OCI-LY3 (cell line): ENCODE measurements at regions not wholly inside any gene's neighbourhood (a gene's known extent, or its start where the extent isn't known, plus 50 kb on each side); places are given as distances from the start of the nearest gene placed in this dataset.

ENCODE experiments used
- EZH2phosphoT487 ChIP-seq: fragments of 200-600 bp; shearing (Covaris generic); IDR thresholded peaks from 2 replicates; pipeline ENCODE4 v1.6.1; 2018; ENCODE audit warnings: antibody characterized with exemption, mixed run types, low read depth
- TF ChIP-seq, protein P1 (sequence below): fragments of 200-600, 300-600 bp; sonication (generic); IDR thresholded peaks from 2 replicates; pipeline ENCODE4 v1.5.1; 2014; ENCODE audit warnings: antibody characterized with exemption, low read length, low read depth

DNA sequence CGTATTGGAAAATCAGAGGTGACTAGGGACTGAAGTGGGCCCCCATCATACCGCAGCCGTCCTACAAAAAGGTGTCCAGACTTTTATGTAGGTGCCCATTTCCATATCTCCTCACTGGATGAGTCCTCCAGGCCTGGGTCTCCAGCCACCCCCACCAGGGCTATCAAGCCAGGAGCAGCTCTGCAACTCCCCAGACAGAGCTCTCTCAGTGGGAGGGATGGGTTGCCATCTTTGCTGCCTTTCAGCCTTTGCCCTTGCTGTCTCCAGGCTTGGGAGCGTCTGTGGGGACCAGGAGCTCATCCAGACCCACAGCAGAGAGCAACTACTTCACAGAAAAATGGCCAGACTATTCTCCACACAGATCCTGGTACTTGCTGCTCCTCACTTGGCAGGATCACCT is 802.7 kb upstream of the IGFBP3 start:
- TF ChIP-seq, protein P1, sequence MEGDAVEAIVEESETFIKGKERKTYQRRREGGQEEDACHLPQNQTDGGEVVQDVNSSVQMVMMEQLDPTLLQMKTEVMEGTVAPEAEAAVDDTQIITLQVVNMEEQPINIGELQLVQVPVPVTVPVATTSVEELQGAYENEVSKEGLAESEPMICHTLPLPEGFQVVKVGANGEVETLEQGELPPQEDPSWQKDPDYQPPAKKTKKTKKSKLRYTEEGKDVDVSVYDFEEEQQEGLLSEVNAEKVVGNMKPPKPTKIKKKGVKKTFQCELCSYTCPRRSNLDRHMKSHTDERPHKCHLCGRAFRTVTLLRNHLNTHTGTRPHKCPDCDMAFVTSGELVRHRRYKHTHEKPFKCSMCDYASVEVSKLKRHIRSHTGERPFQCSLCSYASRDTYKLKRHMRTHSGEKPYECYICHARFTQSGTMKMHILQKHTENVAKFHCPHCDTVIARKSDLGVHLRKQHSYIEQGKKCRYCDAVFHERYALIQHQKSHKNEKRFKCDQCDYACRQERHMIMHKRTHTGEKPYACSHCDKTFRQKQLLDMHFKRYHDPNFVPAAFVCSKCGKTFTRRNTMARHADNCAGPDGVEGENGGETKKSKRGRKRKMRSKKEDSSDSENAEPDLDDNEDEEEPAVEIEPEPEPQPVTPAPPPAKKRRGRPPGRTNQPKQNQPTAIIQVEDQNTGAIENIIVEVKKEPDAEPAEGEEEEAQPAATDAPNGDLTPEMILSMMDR, result no peak
- no peak for TF ChIP-seq EZH2phosphoT487
